BLaER1 treated with 17β-estradiol and CSF1 and Interleukin-3, amounts not matched to agents 10 nM and 100 nM (cell line): ENCODE measurements at regions not wholly inside any gene's neighbourhood (a gene's known extent, or its start where the extent isn't known, plus 50 kb on each side); places are given as distances from the start of the nearest gene placed in this dataset.
"Not testable (repeated sequence)": the region's sequence is repeated elsewhere in the genome, so short reads cannot be mapped to it uniquely, and the experiment has no call there.

ENCODE experiments used
- H3K27ac ChIP-seq, 11 experiments: shearing (Covaris generic); formaldehyde crosslinking; 2 replicates each; pipeline ENCODE4 v1.8.1; 2022
- H3K27me3 ChIP-seq, 11 experiments: shearing (Covaris generic); formaldehyde crosslinking; 2 replicates each; pipeline ENCODE4 v1.8.1; 2022
- H3K36me3 ChIP-seq, 11 experiments: shearing (Covaris generic); formaldehyde crosslinking; 2 replicates each; pipeline ENCODE4 v1.8.1; 2022
- H3K4me1 ChIP-seq, 10 experiments: shearing (Covaris generic); formaldehyde crosslinking; 2 replicates each; pipeline ENCODE4 v1.8.1; 2022
- H3K4me2 ChIP-seq, 11 experiments: shearing (Covaris generic); formaldehyde crosslinking; 2 replicates each; pipeline ENCODE4 v1.8.1; 2022
- H3K4me3 ChIP-seq, 10 experiments: shearing (Covaris generic); formaldehyde crosslinking; 2 replicates each; pipeline ENCODE4 v1.8.1; 2022
- H3K9ac ChIP-seq, 11 experiments: shearing (Covaris generic); formaldehyde crosslinking; 2 replicates each; pipeline ENCODE4 v1.8.1; 2022
- H3K9me3 ChIP-seq, 11 experiments: shearing (Covaris generic); formaldehyde crosslinking; replicated peaks in 1 of 11; 2 replicates each; pipeline ENCODE4 v1.8.1; 2022
- H4K20me1 ChIP-seq, 11 experiments: shearing (Covaris generic); formaldehyde crosslinking; 2 replicates each; pipeline ENCODE4 v1.8.1; 2022
- Cebpa-rat ChIP-seq, 11 experiments: shearing (Covaris generic); IDR thresholded peaks; 2 replicates each; pipeline ENCODE4 v1.8.1; 2022

DNA sequence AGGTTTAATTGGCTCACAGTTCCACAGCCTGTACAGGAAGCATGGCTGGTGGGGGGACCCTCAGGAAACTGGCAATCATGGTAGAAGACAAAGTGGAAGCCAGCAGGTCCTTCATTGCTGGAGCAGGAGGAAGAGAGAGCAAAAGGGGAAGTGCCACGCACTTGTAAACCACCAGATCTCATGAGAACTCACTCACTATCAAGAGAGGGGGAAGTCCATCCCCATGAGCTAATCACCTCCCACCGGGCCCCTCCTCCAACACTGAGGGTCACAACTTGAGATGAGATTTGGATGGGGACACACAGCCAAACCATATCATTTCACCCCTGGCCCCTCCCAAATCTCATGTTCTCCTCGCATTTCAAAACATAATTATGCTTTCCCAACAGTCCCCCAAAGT lies 171.9 kb upstream of the CACNA2D1 start:
- Histone ChIP-seq H3K36me3 (no peaks in the 10 kb centered on the region), H3K4me1 (peaks cover 0 to 36% (median 17%) of the 10 kb centered on the region in 10 experiments; a peak in 19 of 20 replicates), H3K4me2 (peak overlapping the region in 9 of 11 experiments; percentile 23 to 93 (median 57); a peak in 16 of 22 replicates), H3K4me3 (no peak overlapping the region; a peak in 1 of 20 replicates), H3K27me3 (no peaks in the 10 kb centered on the region), H3K9me3 (peaks cover 0 to 5% (median 0%) of the 10 kb centered on the region in 11 experiments; a peak in 1 of 22 replicates), H3K27ac (peak overlapping the region in 8 of 11 experiments; percentile 5 to 95 (median 72); a peak in 14 of 22 replicates), H4K20me1 (no peaks in the 10 kb centered on the region), H3K9ac (peak overlapping the region in 4 of 11 experiments; percentile 12 to 78 (median 68); a peak in 7 of 22 replicates)
- TF ChIP-seq Cebpa-rat (IDR thresholded peaks at IDR 0.05), result no peak

DNA sequence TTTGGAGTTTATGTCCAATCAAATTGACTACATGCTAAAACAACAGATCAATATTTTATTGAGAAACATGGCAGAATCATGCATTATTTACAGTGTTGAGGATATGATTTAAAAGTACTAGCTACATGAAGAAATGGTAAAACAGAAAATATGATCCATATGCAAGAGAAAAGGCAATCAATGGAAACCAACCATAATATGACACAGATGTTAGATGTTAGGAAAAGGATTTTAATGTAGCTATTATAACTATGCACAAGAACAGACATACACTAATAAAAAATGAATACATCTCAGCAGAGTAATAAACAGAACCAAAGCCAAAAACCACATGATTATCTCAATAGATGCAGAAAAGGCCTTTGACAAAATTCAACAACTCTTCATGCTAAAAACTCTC lies 166.2 kb upstream of the CACNA2D1 start:
- Histone ChIP-seq H3K4me2 (no peak overlapping the region), H3K4me1 (peaks cover 0 to 7% (median 0%) of the 10 kb centered on the region in 10 experiments; a peak in 6 of 20 replicates), H3K27me3 (no peaks in the 10 kb centered on the region), H4K20me1 (no peaks in the 10 kb centered on the region), H3K9ac (no peak overlapping the region), H3K27ac (no peak overlapping the region), H3K4me3 (no peak overlapping the region), H3K36me3 (no peaks in the 10 kb centered on the region), H3K9me3 (no peaks in the 10 kb centered on the region)
- no peak for TF ChIP-seq Cebpa-rat (IDR thresholded peaks at IDR 0.05)

DNA sequence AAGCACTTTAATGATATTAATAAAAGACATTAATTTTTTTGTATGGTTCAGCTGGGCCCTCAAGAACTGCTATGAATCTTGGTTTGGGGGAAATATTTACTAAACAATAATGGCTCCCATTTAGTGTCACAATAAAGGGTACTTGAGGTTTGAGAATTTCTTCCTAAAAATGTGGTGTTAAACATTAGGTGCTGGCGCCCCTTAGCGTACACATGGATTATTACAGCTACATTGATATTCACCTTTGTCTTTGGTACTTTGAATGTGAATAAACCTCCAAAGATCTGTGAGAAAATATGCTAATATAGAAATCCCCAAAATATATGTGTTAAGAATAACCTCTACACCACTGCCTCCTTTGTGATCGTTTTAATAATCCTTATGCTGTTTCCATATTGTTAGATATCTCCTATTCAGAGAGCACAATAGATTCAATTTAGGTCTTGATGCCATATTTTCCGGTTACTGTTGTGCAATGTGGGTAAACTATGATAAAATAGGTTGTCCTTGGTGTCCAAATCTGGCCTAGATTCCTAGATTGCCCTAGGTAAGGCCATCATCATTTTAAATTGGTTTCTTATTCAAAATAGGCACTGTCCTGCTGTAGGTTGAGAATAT lies 161.8 kb upstream of the CACNA2D1 start:
- H3K27ac ChIP-seq, result no peak overlapping the region
- no peaks in the 10 kb centered on the region for H3K9me3 ChIP-seq
- TF ChIP-seq Cebpa-rat (IDR thresholded peaks at IDR 0.05), result no peak
- no peaks in the 10 kb centered on the region for H3K36me3 ChIP-seq
- H3K27me3 ChIP-seq, result no peaks in the 10 kb centered on the region
- H3K4me3 ChIP-seq, result no peak overlapping the region
- H4K20me1 ChIP-seq, result no peaks in the 10 kb centered on the region
- no peak overlapping the region for H3K9ac ChIP-seq
- no peaks in the 10 kb centered on the region for H3K4me1 ChIP-seq
- no peak overlapping the region for H3K4me2 ChIP-seq

GRCh38 chr7:82602066-82602465 lies 158.5 kb upstream of the CACNA2D1 start:
- no peak for TF ChIP-seq Cebpa-rat (IDR thresholded peaks at IDR 0.05)
- H3K27ac ChIP-seq, result no peak overlapping the region
- H3K36me3 ChIP-seq, result no peaks in the 10 kb centered on the region
- no peaks in the 10 kb centered on the region; a peak in 1 of 22 replicates for H4K20me1 ChIP-seq
- H3K4me2 ChIP-seq, result no peak overlapping the region
- no peaks in the 10 kb centered on the region for H3K27me3 ChIP-seq
- no peaks in the 10 kb centered on the region for H3K9me3 ChIP-seq
- no peaks in the 10 kb centered on the region for H3K4me1 ChIP-seq
- no peak overlapping the region for H3K4me3 ChIP-seq
- H3K9ac ChIP-seq, result no peak overlapping the region

DNA sequence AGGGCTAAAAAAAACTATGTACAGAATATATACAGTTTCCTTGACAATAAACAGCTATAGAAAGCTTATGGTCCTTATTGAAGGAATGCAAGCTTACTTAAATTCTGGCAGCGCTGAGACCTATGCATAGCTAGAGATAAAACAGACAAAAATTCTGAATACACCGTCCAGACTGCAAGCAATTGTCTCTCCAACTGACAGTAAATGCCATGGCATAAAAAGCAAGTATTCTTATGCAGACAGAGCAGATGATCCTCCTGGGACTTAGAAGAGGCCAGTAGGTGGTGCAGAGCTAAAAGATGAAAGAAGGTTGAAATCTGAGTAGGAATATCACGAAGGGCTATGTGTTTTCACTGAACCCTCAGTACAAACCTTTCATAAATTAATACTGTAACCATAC lies 157.0 kb upstream of the CACNA2D1 start:
- H3K4me3 ChIP-seq, result no peak overlapping the region
- no peaks in the 10 kb centered on the region for H3K36me3 ChIP-seq
- H3K27ac ChIP-seq, result no peak overlapping the region
- H3K4me2 ChIP-seq, result no peak overlapping the region
- H3K9me3 ChIP-seq, result no peaks in the 10 kb centered on the region
- TF ChIP-seq Cebpa-rat (IDR thresholded peaks at IDR 0.05), result no peak
- no peaks in the 10 kb centered on the region; a peak in 1 of 22 replicates for H4K20me1 ChIP-seq
- H3K4me1 ChIP-seq, result peaks cover 0 to 9% (median 0%) of the 10 kb centered on the region in 10 experiments; a peak in 8 of 20 replicates
- no peak overlapping the region for H3K9ac ChIP-seq
- H3K27me3 ChIP-seq, result no peaks in the 10 kb centered on the region

DNA sequence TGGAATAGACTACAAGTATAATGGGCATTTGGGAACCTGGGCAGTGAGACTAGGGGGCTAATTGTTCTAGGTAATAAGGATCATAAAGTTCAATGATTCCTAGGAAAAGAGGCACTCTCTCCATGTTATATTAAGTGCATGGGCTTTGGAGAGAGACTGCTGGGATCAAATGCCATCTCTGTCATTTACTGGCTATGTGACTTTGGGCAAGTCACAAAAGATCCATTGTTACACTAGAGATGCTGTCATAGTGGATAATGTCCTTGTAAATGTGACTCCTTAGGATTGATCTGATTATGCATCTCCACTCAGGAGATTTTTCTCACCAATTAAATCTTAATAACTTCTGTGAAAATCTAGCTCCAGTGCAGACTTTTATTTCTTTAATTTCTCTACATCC lies 156.3 kb upstream of the CACNA2D1 start:
- Histone ChIP-seq H4K20me1 (no peaks in the 10 kb centered on the region; a peak in 1 of 22 replicates), H3K4me2 (no peak overlapping the region), H3K27me3 (no peaks in the 10 kb centered on the region), H3K36me3 (no peaks in the 10 kb centered on the region), H3K4me1 (peaks cover 0 to 14% (median 0%) of the 10 kb centered on the region in 10 experiments; a peak in 8 of 20 replicates), H3K4me3 (no peak overlapping the region), H3K9ac (no peak overlapping the region), H3K27ac (no peak overlapping the region), H3K9me3 (no peaks in the 10 kb centered on the region)
- TF ChIP-seq Cebpa-rat (IDR thresholded peaks at IDR 0.05), result no peak

- TF ChIP-seq Cebpa-rat (IDR thresholded peaks at IDR 0.05), result no peak
- Histone ChIP-seq H4K20me1 (no peaks in the 10 kb centered on the region; a peak in 1 of 22 replicates), H3K4me2 (no peak overlapping the region), H3K27ac (no peak overlapping the region), H3K27me3 (no peaks in the 10 kb centered on the region), H3K4me3 (no peak overlapping the region), H3K4me1 (peaks cover 0 to 16% (median 0%) of the 10 kb centered on the region in 10 experiments; a peak in 8 of 20 replicates), H3K9ac (no peak overlapping the region), H3K9me3 (no peaks in the 10 kb centered on the region), H3K36me3 (no peaks in the 10 kb centered on the region)
Observed at GRCh38 chr7:82598958-82599357, 155.4 kb upstream of the CACNA2D1 start.

DNA sequence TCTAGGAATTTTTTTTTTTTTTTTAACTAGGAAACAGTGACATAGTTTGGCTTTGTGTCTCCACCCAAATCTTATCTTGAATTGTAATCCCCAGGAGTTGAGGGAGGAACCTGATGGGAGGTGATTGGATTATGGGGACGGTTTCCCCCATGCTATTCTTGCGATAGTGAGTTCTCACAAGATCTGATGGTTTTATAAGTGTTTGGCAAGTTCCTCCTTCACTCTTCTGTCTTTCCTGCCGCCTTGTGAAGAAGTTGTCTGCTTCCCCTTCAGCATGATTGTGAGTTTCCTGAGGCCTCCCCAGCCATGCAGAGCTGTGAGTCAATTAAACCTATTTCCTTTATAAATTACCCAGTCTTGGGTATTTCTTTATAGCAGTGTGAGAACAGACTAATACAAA lies 152.2 kb upstream of the CACNA2D1 start:
- peak overlapping the region in 2 of 11 experiments; percentile 32 to 38; a peak in 3 of 22 replicates for H3K27ac ChIP-seq
- TF ChIP-seq Cebpa-rat (IDR thresholded peaks at IDR 0.05), result 0 out of 22 replicates have a peak, but pooled peaks of 1 of the 11 experiments have one; percentile 11

DNA sequence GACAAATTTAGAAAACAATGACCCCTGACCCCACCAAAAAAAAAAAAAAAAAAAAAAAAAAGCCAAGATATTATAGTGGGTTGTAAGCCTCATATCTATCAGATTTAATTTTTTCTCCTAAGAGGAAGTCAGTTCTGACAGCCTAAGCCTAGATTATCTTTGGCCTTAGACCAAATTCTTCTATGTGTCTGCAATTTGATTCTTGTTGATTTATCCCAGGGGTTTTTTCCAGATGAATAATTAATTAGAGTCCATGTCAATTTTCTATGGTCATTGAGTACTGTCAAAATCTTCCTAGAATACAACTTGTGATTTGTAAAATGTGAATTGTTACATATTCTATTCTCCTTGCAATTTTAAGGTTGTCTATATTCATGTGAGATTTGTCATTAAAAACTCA lies 151.6 kb upstream of the CACNA2D1 start:
- H4K20me1 ChIP-seq, result no peaks in the 10 kb centered on the region; a peak in 1 of 22 replicates

More for the DNA sequence above, 152.2 kb upstream of the CACNA2D1 start:
- H3K4me3 ChIP-seq, H4K20me1 ChIP-seq, H3K9ac ChIP-seq, H3K27me3 ChIP-seq, H3K36me3 ChIP-seq, H3K9me3 ChIP-seq: not testable (repeated sequence)
- Histone ChIP-seq H3K4me1 (peaks cover 0 to 16% (median 0%) of the 10 kb centered on the region in 10 experiments; a peak in 8 of 20 replicates), H3K4me2 (peak overlapping the region in 6 of 11 experiments; percentile 3 to 55 (median 25); a peak in 7 of 22 replicates)

More for the DNA sequence above, 151.6 kb upstream of the CACNA2D1 start:
- peaks cover 0 to 16% (median 0%) of the 10 kb centered on the region in 10 experiments; a peak in 8 of 20 replicates for H3K4me1 ChIP-seq
- H3K4me3 ChIP-seq, result no peak overlapping the region
- no peak overlapping the region for H3K9ac ChIP-seq
- TF ChIP-seq Cebpa-rat (IDR thresholded peaks at IDR 0.05), result no peak
- H3K27ac ChIP-seq, result peak overlapping the region in 2 of 11 experiments; percentile 32 to 38; a peak in 2 of 22 replicates
- H3K27me3 ChIP-seq, result no peaks in the 10 kb centered on the region
- H3K4me2 ChIP-seq, result peak overlapping the region in 3 of 11 experiments; percentile 15 to 55 (median 29); a peak in 4 of 22 replicates
- no peaks in the 10 kb centered on the region for H3K36me3 ChIP-seq
- no peaks in the 10 kb centered on the region for H3K9me3 ChIP-seq
